Erythroblast (primary cell): ENCODE measurements at regions not wholly inside any gene's neighbourhood (a gene's known extent, or its start where the extent isn't known, plus 50 kb on each side); places are given as distances from the start of the nearest gene placed in this dataset.

Experiments used
- GATA1 ChIP-seq: IDR thresholded peaks from 2 replicates; pipeline ENCODE4 v1.6.1; 2011; ENCODE audit warnings: low read depth, mild to moderate bottlenecking, control low read depth, low read length, moderate library complexity
- POLR2A ChIP-seq: IDR thresholded peaks from 2 replicates; pipeline ENCODE4 v1.6.1; 2011; ENCODE audit warnings: mild to moderate bottlenecking, low read length

DNA sequence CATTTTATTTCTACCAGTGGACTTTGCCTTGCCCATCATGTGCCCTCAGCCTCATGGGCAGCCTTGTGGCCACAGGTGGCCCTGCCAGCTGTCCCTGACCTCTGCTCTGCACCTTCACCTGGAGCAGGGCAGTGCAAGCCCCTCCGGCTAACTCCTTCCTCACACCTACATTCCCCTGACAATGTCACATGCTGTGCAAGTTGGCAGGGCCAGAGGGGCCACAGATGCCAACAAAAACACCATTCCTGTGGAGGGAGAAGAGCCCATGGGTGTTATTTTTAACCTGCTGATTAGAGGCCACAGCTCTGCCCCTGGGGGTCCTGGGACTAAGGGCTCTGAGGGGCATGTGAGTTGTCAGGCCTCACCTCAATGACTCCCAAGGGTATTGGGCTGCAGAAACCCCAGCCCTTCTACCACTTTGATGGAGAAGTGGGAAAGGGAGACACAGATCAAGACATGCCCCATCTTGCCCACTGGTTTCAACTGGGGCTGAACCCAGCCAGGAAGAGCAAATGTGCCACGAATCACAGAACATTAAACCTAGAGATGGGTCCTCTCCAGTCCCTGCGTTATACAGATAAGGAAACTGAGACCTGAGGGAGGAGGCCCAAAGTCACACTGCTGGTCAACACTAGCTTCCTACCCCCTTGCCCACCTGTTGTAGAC is 65.0 kb downstream of the MRPL14 start:
- no peak for TF ChIP-seq POLR2A
- TF ChIP-seq GATA1 = no peak
